Neural cell (in vitro differentiated cells): ENCODE measurements at regions not wholly inside any gene's neighbourhood (a gene's known extent, or its start where the extent isn't known, plus 50 kb on each side); places are given as distances from the start of the nearest gene placed in this dataset.

Experiments
- CTCF ChIP-seq: fragments of 450-650 bp; IDR thresholded peaks from 2 replicates; pipeline ENCODE4 v1.5.1; 2014; ENCODE audit warnings: antibody characterized with exemption, mild to moderate bottlenecking, moderate library complexity; ENCODE audit not compliant: poor library complexity, severe bottlenecking
- EP300 ChIP-seq: fragments of 450-650 bp; conservative IDR thresholded peaks from 2 replicates; pipeline ENCODE4 v1.6.1; 2014; ENCODE audit warnings: antibody characterized with exemption, mild to moderate bottlenecking, moderate library complexity; ENCODE audit not compliant: poor library complexity, severe bottlenecking
- EZH2 ChIP-seq: fragments of 200-600, 300-800 bp; shearing (Covaris generic), sonication (generic); IDR thresholded peaks from 2 replicates; pipeline ENCODE4 v1.6.1; 2014; ENCODE audit warnings: antibody characterized with exemption, low read length, borderline replicate concordance, mild to moderate bottlenecking; ENCODE audit not compliant: insufficient read depth, poor library complexity, severe bottlenecking
- POLR2AphosphoS5 ChIP-seq: IDR thresholded peaks from 2 replicates; pipeline ENCODE4 v1.6.1; 2012
- SMC3 ChIP-seq: fragments of 450-650 bp; conservative IDR thresholded peaks from 2 replicates; pipeline ENCODE4 v1.6.1; 2014; ENCODE audit warnings: antibody characterized with exemption, mild to moderate bottlenecking, moderate library complexity; ENCODE audit not compliant: poor library complexity
- TAF1 ChIP-seq: IDR thresholded peaks from 2 replicates; pipeline ENCODE4 v1.6.1; 2012; ENCODE audit warnings: low read depth
- TF ChIP-seq, protein P1 (sequence below): IDR thresholded peaks from 2 replicates; pipeline ENCODE4 v1.6.1; 2012; ENCODE audit warnings: borderline replicate concordance

DNA sequence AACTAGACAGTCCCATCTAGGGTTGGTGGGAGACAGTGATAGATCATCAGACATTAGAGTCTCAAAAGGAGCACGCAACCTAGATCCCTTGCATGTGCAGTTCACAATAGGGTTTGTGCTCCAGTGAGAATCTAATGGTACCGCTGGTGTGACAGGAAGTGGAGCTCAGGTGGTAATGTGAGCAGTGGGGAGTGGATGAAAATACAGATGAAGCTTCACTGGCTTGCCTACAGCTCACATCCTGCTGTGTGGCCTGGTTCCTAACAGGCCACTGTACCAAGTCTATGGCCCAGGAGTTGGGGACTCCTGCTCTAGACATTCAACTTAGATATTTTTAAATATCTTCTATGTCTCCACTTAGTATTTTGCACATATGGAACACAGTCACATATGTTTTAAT, 231.1 kb upstream of the NRIP1 start:
- TF ChIP-seq CTCF = no peak
- no peak for TF ChIP-seq POLR2AphosphoS5
- TF ChIP-seq SMC3 = no peak
- no peak for TF ChIP-seq EZH2
- no peak for TF ChIP-seq TAF1
- TF ChIP-seq EP300 = no peak
- TF ChIP-seq, protein P1, sequence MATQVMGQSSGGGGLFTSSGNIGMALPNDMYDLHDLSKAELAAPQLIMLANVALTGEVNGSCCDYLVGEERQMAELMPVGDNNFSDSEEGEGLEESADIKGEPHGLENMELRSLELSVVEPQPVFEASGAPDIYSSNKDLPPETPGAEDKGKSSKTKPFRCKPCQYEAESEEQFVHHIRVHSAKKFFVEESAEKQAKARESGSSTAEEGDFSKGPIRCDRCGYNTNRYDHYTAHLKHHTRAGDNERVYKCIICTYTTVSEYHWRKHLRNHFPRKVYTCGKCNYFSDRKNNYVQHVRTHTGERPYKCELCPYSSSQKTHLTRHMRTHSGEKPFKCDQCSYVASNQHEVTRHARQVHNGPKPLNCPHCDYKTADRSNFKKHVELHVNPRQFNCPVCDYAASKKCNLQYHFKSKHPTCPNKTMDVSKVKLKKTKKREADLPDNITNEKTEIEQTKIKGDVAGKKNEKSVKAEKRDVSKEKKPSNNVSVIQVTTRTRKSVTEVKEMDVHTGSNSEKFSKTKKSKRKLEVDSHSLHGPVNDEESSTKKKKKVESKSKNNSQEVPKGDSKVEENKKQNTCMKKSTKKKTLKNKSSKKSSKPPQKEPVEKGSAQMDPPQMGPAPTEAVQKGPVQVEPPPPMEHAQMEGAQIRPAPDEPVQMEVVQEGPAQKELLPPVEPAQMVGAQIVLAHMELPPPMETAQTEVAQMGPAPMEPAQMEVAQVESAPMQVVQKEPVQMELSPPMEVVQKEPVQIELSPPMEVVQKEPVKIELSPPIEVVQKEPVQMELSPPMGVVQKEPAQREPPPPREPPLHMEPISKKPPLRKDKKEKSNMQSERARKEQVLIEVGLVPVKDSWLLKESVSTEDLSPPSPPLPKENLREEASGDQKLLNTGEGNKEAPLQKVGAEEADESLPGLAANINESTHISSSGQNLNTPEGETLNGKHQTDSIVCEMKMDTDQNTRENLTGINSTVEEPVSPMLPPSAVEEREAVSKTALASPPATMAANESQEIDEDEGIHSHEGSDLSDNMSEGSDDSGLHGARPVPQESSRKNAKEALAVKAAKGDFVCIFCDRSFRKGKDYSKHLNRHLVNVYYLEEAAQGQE = no peak
